Tibial artery (tissue), 4 donors: ENCODE measurements at regions not wholly inside any gene's neighbourhood (a gene's known extent, or its start where the extent isn't known, plus 50 kb on each side); places are given as distances from the start of the nearest gene placed in this dataset.
"Not testable (repeated sequence)": the region's sequence is repeated elsewhere in the genome, so short reads cannot be mapped to it uniquely, and the experiment has no call there.

Source experiments
- DNase-seq, 2 donors: peaks; one replicate each; pipeline ENCODE4 v3.0.0-alpha.2; 2019
- H3K27ac ChIP-seq, 2 donors: fragments of 200-600 bp; sonication (generic) in 1 of 2; 1 replicate in 1 of 2; 2 replicates in 1 of 2; pipeline ENCODE4 v1.5.1; 2018 to 2019; ENCODE audit warnings: mild to moderate bottlenecking in 1 of 2
- H3K27me3 ChIP-seq, 2 donors: fragments of 200-600 bp; sonication (generic) in 1 of 2; one replicate each; pipeline versions ENCODE4 v1.5.1 to v1.6.0; 2016 to 2019
- H3K36me3 ChIP-seq, 3 donors: fragments of 200-600 bp; sonication (generic) in 2 of 3; one replicate each; pipeline ENCODE4 v1.5.1; 2016 to 2019; ENCODE audit warnings: mild to moderate bottlenecking in 2 of 3
- H3K4me1 ChIP-seq, 4 donors: fragments of 200-600 bp; sonication (generic) in 2 of 4; 1 replicate in 3 of 4; 2 replicates in 1 of 4; pipeline ENCODE4 v1.5.1; 2016 to 2019
- H3K4me3 ChIP-seq, 2 donors: fragments of 200-600 bp; sonication (generic) in 1 of 2; 1 replicate in 1 of 2; 2 replicates in 1 of 2; pipeline ENCODE4 v1.5.1; 2018 to 2019; ENCODE audit warnings: mild to moderate bottlenecking in 2 of 2
- H3K9me3 ChIP-seq, 3 donors: fragments of 200-600 bp; sonication (generic) in 1 of 3; one replicate each; pipeline ENCODE4 v1.5.1; 2016 to 2019
- intact Hi-C: fragments of 100-400 bp; cut with DNase I; formaldehyde crosslinking; loops from one replicate; pipeline ENCODE4 v1.15.0; 2023; ENCODE audit warnings: low total_unique reads
- TF ChIP-seq, protein P1 (sequence below), 2 experiments: fragments of 200-600 bp in 1 of 2; fragments of 450-650 bp in 1 of 2; IDR thresholded peaks; one replicate each; pipeline ENCODE4 v1.5.1; 2017 to 2019; ENCODE audit warnings: antibody characterized with exemption in 2 of 2, mild to moderate bottlenecking in 1 of 2, moderate library complexity in 1 of 2

DNA sequence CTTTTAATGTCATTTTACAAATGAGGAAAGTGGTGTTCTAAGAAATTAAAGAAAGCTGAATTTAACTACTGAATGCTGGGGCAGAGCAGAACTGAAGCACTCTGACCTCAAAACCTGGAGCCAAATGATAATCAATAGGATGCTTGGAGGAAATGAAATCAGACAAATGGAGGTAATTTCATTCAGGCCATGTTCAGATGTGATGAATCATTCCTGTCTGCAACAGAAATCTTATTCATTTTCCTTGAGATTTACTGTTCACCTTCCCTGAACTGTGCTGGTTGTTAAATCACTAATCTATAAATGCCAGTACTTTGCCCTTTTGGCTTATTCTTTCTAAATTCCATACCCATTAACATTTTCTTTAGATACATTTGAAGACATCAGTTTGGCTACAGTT lies 85.6 kb upstream of the SNX7 start:
- no peaks in the 10 kb centered on the region for H3K9me3 ChIP-seq
- no peaks in the 10 kb centered on the region for H3K4me1 ChIP-seq
- no peak overlapping the region for H3K27ac ChIP-seq
- TF ChIP-seq, protein P1, sequence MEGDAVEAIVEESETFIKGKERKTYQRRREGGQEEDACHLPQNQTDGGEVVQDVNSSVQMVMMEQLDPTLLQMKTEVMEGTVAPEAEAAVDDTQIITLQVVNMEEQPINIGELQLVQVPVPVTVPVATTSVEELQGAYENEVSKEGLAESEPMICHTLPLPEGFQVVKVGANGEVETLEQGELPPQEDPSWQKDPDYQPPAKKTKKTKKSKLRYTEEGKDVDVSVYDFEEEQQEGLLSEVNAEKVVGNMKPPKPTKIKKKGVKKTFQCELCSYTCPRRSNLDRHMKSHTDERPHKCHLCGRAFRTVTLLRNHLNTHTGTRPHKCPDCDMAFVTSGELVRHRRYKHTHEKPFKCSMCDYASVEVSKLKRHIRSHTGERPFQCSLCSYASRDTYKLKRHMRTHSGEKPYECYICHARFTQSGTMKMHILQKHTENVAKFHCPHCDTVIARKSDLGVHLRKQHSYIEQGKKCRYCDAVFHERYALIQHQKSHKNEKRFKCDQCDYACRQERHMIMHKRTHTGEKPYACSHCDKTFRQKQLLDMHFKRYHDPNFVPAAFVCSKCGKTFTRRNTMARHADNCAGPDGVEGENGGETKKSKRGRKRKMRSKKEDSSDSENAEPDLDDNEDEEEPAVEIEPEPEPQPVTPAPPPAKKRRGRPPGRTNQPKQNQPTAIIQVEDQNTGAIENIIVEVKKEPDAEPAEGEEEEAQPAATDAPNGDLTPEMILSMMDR (IDR thresholded peaks at IDR 0.05): no peak
- intact Hi-C loops: no loop called here
- no peak overlapping the region for H3K4me3 ChIP-seq
- no peaks in the 10 kb centered on the region for H3K27me3 ChIP-seq
- no peak for DNase-seq
- no peaks in the 10 kb centered on the region for H3K36me3 ChIP-seq

DNA sequence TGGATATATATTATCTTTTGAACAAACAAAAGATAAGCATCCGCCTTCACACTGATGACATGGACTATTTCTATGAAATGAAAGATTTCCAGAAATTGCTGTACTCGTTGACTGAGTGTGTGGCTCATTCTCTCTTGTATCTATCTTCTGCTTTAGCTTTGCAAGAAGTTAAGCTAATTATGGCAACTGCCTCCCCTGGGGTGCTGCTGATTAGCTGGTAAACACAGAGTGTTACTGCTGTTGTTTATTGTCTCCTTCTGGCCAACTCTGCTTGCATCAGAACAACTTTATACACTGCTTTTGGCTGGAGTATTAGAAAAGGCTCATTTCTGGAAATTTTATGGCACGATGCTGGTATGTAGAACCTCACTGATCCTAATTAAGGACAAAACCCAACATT lies 95.6 kb upstream of the SNX7 start:
- intact Hi-C loops: no loop called here
- Histone ChIP-seq H3K9me3 (no peaks in the 10 kb centered on the region), H3K27me3 (no peaks in the 10 kb centered on the region), H3K27ac (no peak overlapping the region), H3K36me3 (no peaks in the 10 kb centered on the region), H3K4me1 (no peaks in the 10 kb centered on the region), H3K4me3 (no peak overlapping the region)
- TF ChIP-seq, protein P1 (IDR thresholded peaks at IDR 0.05): no peak
- no peak for DNase-seq

- Histone ChIP-seq H3K27me3 (no peaks in the 10 kb centered on the region), H3K4me3 (no peak overlapping the region), H3K27ac (no peak overlapping the region), H3K9me3 (no peaks in the 10 kb centered on the region), H3K4me1 (no peaks in the 10 kb centered on the region), H3K36me3 (no peaks in the 10 kb centered on the region)
- TF ChIP-seq, protein P1 (IDR thresholded peaks at IDR 0.05): no peak
- no peak for DNase-seq
- intact Hi-C loops: no loop called here
These were observed 102.2 kb upstream of the SNX7 start for GRCh38 chr1:98559291-98559690.

DNA sequence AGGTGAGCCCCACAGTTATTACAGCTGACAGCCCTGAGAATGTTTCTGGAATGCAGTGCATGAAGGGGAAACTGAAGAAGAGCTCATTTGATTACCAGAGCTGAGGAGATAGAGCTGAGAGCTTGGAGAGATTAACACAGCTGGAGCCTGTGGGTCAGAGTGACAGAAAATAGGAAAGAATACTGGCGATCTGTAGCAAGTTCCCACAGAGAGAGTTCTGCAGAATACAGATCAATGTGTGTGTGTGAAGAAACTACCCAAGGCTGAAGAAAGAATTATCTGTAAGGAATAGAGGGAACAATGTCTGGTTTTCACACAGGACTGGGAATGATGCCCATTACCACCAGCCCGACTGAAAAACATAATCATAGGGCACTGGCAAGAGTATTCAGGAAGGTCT lies 103.6 kb upstream of the SNX7 start:
- H3K4me3 ChIP-seq: no peak overlapping the region
- H3K27me3 ChIP-seq: no peaks in the 10 kb centered on the region
- no peaks in the 10 kb centered on the region for H3K36me3 ChIP-seq
- TF ChIP-seq, protein P1 (IDR thresholded peaks at IDR 0.05): no peak
- no peaks in the 10 kb centered on the region for H3K4me1 ChIP-seq
- H3K27ac ChIP-seq: no peak overlapping the region
- H3K9me3 ChIP-seq: no peaks in the 10 kb centered on the region
- intact Hi-C loops: no loop called here
- DNase-seq: no peak

DNA sequence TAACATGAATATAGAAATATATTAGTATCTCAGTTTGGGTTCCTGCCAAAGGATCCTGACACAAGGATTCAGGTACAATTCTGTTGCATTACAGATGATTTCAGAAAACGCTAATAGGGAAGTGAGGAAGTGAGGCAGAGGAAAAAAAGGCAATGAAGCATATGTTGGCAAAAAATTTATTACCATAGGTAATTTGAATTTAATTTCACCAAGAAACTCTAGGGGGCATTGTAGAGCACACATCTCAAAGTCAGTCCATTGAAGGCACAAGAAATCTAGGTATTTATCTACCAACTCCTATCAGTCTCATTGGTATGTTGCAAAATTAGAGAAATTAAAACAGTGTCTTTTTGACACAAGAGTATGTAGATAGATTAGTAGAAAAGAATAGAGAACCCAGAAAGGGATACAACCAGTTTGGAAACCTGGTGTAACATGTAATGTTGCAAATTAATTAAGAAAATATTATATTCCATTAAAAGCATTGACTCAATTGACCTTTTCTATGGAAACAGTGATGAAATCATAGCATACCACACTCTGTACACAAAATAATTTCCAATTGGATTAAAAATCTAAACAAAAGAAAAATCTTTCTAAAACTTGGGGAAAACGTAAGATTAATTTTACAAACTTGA lies 104.9 kb upstream of the SNX7 start:
- H3K4me1 ChIP-seq: no peaks in the 10 kb centered on the region
- no peaks in the 10 kb centered on the region for H3K9me3 ChIP-seq
- no peak overlapping the region for H3K4me3 ChIP-seq
- intact Hi-C loops: no loop called here
- no peaks in the 10 kb centered on the region for H3K36me3 ChIP-seq
- no peak for DNase-seq
- no peaks in the 10 kb centered on the region for H3K27me3 ChIP-seq
- no peak overlapping the region for H3K27ac ChIP-seq
- TF ChIP-seq, protein P1 (IDR thresholded peaks at IDR 0.05): peak in 1 of 2 experiments; percentile 16

DNA sequence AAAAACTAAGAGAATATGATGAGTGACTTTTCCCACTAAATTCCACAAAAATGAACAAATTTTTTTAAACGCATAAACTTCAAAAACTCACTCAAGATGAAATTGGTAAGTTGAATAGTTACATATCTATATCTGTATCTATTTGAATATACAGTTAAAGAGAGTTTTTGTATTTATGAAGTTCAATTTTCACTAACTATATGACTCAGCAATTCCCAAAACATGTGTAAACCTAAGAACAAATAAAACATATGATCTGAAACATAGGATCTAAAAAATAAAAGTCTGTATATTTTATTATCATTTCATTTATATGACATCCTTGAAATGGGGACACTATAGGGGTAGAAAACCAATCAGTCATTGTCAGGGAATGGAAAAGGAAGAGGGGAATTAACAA lies 105.7 kb upstream of the SNX7 start:
- no peaks in the 10 kb centered on the region for H3K9me3 ChIP-seq
- no peaks in the 10 kb centered on the region for H3K27me3 ChIP-seq
- H3K27ac ChIP-seq: no peak overlapping the region
- intact Hi-C loops: no loop called here
- DNase-seq: no peak
- TF ChIP-seq, protein P1 (IDR thresholded peaks at IDR 0.05): no peak
- H3K4me1 ChIP-seq: no peaks in the 10 kb centered on the region
- H3K36me3 ChIP-seq: no peaks in the 10 kb centered on the region
- no peak overlapping the region for H3K4me3 ChIP-seq

GRCh38 chr1:98552576-98553074 lies 108.9 kb upstream of the SNX7 start:
- H3K27me3 ChIP-seq, DNase-seq, H3K4me3 ChIP-seq, H3K36me3 ChIP-seq, H3K9me3 ChIP-seq, H3K4me1 ChIP-seq, intact Hi-C loops, H3K27ac ChIP-seq: not testable (repeated sequence)
